Activated effector memory CD4-positive, alpha-beta T cell treated with anti-CD3 and anti-CD28 coated beads, Interleukin-2, amount 50 U/mL, for 16 hours (primary cell): ENCODE measurements at regions not wholly inside any gene's neighbourhood (a gene's known extent, or its start where the extent isn't known, plus 50 kb on each side); places are given as distances from the start of the nearest gene placed in this dataset.
"Not testable (repeated sequence)": the region's sequence is repeated elsewhere in the genome, so short reads cannot be mapped to it uniquely, and the experiment has no call there.

ENCODE experiments used
- DNase-seq: peaks from one replicate; pipeline ENCODE4 v3.0.0-alpha.2; 2020

DNA sequence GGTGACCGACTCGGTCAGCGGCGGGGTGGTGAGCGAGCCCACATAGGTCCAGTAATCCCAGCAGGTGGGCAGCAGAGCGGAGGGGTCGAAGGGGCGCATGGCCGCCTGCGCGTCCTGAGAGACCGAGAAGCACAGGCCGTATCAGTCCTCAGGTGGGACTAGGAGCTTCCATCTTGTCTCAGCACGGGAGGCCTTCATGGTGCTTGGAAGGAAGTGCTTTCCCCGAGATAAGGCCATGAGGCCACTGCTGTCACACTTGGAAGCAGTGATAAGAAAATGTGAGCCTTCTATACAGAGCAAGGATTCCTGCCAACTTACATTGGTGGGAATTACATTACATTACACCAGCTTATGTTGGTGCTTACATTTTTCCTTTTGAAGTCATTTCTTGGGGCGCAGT, 62.6 kb upstream of the METTL9 start:
- not testable (repeated sequence) for DNase-seq

DNA sequence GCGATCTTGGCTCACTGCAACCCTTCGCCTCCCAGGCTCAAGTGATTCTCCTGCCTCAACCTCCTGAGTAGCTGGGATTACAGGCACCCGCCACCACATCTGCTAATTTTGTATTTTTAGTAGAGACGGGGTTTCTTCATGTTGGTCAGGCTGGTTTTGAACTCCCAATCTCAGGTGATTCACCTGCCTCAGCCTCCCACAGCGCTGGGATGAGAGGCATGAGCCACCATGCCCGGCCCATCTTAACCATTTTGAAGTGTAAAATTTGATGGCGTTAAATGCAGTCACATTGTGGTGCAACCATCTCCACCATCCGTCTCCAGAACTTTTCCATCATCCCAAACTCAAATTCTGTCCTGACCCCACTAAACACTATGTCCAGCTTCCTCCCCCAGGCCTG, 61.8 kb upstream of the METTL9 start:
- not testable (repeated sequence) for DNase-seq

GRCh38 chr16:21539107-21539618, 60.2 kb upstream of the METTL9 start:
- not testable (repeated sequence) for DNase-seq

DNA sequence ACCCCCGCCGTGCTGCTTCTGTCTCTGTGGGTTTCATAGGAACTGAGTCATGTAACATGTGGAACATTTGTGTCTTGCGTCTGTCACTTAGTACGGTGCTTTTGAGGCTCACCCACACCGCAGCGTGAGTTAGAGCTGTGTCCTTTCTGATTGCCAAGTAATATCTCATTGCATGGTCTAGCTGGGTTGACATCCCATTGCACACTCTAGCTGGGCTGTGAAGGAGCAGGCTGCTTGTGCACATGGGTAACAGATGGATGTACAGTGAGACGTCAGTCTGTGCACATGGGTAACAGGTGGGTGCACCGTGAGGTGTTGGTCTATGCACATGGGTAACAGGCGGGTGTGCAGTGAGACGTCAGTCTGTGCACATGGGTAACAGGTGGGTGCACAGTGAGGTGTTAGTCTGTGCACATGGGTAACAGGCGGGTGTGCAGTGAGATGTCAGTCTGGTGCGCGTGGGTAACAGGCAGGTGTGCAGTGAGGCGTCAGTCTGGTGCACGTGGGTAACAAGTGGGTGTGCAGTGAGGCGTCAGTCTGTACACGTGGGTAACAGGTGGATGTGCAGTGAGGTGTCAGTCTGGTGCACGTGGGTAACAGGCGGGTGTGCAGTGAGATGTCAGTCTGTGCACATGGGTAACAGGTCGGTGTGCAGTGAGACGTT, 58.5 kb upstream of the METTL9 start:
- peak; percentile 84 for DNase-seq

DNA sequence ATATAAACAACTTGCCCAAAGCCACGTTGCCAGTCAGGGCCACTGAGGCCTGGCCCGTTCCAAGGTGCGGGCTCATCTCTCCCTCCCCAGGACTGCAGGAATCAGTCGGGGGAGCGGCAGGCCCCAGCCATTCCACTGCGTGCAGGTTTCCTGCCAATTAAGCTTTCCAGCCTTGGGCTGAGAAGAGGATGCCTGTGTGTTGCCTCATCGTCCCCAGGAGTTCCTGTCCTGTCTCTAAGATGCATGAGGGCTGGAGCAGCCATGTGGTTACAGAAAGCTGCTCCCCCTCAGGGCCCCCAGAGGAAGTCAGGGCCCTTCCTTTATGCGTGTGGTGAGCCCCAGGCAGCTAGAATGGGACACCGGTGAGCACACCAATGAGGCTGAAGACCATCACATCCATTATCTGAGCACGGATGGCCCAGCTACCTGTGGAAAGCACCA, 57.7 kb upstream of the METTL9 start:
- not testable (repeated sequence) for DNase-seq

- not testable (repeated sequence) for DNase-seq
Observed at GRCh38 chr16:21542075-21542474, 57.3 kb upstream of the METTL9 start.

DNA sequence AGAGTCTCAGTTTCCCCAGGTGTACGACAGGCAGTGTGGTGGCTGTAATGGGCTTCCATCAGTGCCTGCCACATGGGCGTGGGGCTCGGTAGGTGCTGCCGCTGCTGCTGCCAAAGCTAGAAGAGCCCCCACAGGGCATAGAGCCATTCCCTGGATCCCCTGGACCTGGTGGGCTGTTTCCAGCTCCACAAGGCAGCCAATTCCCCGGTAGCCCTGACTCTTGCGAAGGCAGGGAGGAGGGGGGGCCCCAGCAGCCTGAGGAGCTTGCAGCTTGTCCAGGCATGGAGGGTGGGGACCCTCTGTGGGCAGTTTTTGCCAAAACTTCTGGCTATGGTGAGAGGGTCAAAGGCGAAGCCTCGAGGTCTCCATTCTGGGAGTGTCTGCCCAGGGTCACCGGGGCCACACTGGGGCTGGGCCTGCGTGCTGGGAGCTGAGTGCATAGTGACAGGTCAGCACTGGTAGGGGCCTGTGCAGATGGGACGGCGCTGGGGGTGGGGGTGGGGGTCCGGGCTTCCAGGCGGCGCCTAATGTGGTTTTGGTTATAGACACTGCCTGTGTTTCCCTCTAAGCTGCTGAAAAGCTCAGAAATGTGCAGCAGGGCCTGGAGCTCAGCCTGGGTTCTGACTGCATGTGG, 56.8 kb upstream of the METTL9 start:
- not testable (repeated sequence) for DNase-seq

- not testable (repeated sequence) for DNase-seq
Observed at GRCh38 chr16:21543151-21543836, 56.1 kb upstream of the METTL9 start.

DNA sequence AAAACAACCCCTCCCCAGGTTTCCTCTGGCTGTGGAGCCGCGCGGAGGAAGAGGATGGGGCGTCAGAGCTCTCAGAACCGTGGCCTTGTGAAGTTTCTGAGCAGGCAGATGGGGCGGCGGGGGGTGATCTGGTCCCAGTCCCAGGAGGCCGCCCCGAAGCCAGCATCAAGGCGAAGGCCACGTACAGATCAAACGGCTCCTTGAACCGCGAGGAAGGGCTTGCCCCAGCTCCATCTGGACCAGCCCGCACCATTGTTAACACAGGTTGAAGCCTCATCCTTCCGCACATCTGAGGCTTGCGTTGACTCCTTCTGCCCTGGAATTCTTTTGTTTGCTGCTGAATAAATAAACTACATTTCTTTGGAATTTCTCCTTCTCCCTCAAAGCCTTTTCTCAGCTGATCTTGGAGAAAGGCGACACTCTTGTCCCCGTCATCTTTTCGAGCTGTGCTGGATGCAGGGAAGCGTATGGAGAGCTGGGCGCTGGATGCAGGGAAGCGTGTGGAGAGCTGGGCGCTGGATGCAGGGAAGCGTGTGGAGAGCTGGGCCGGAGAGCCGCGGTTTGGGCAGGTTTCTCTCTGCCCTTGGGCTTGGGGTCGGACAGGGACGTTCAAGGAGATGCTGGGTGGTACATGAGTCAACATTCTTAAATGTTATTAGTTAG, 53.6 kb upstream of the METTL9 start:
- DNase-seq, result not testable (repeated sequence)

- not testable (repeated sequence) for DNase-seq
Observed at GRCh38 chr16:21549396-21549795, 50.0 kb upstream of the METTL9 start.
